ENCODE measurements at regions not wholly inside any gene's neighbourhood (a gene's known extent, or its start where the extent isn't known, plus 50 kb on each side); places are given as distances from the start of the nearest gene placed in this dataset.
A peak's percentile ranks its signal among the peaks of the same experiment; 100 is the strongest.

GRCh38 chr2:173749315-173749714 is 215.9 kb downstream of the SP3 start:
- Histone ChIP-seq H3K27me3 (ENCODE audit: insufficient read depth, low read length, poor library complexity, severe bottlenecking) (no peaks in the 10 kb centered on the region), H3K4me1 (ENCODE audit: insufficient read depth, low read length, poor library complexity, severe bottlenecking) (no peaks in the 10 kb centered on the region), H2AFZ (ENCODE audit: low read length) (no peak overlapping the region), H3K9me2 (replicated peaks; ENCODE audit: low read depth, low read length) (no peaks in the 10 kb centered on the region), H3K9me3 (ENCODE audit: insufficient read depth, low read depth, low read length) (no peaks in the 10 kb centered on the region), H3K36me3 (ENCODE audit: insufficient read depth, low read length) (no peaks in the 10 kb centered on the region), H3F3A (ENCODE audit: low read depth) (no peaks in the 10 kb centered on the region), H3K4me3 (ENCODE audit: low read length, poor library complexity, severe bottlenecking) (no peak overlapping the region), H3K9ac (ENCODE audit: low read depth, low read length, poor library complexity, severe bottlenecking) (no peak overlapping the region), H4K20me1 (ENCODE audit: insufficient read depth, low read length, poor library complexity, severe bottlenecking) (no peaks in the 10 kb centered on the region), H3K4me2 (ENCODE audit: low read depth, low read length, poor library complexity, severe bottlenecking) (no peak overlapping the region), H3K79me2 (ENCODE audit: insufficient read depth, low read length) (no peaks in the 10 kb centered on the region)
- TF ChIP-seq EZH2phosphoT487 (IDR thresholded peaks at IDR 0.05; ENCODE audit: borderline replicate concordance) = no peak
- TF ChIP-seq, protein P1, sequence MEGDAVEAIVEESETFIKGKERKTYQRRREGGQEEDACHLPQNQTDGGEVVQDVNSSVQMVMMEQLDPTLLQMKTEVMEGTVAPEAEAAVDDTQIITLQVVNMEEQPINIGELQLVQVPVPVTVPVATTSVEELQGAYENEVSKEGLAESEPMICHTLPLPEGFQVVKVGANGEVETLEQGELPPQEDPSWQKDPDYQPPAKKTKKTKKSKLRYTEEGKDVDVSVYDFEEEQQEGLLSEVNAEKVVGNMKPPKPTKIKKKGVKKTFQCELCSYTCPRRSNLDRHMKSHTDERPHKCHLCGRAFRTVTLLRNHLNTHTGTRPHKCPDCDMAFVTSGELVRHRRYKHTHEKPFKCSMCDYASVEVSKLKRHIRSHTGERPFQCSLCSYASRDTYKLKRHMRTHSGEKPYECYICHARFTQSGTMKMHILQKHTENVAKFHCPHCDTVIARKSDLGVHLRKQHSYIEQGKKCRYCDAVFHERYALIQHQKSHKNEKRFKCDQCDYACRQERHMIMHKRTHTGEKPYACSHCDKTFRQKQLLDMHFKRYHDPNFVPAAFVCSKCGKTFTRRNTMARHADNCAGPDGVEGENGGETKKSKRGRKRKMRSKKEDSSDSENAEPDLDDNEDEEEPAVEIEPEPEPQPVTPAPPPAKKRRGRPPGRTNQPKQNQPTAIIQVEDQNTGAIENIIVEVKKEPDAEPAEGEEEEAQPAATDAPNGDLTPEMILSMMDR (conservative IDR thresholded peaks at IDR 0.05; ENCODE audit: low read length) = peak; percentile 34; the same call in 1 of the 2 replicates

DNA sequence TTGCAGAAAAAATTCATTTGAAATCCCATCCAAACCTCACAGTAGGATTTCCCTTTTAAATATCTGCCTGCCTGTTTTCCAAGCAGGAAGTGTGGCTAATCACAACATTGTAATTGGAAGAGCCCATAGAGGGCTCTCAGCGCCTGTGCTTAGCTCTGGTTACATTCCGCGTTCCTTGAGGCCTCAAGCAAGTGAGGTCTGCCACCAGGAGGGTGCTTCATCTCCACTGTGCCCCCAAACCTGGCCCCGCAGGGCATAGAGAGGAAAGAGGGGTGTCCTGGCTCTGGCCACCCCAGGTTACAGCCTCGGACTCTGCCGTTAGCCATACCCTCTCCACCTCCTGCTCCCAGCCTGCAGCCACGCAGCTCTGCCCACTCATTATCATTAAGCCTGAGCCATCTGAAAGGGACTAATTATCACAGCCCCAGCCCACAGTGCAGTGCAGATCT is 214.8 kb downstream of the SP3 start:
- H4K20me1 ChIP-seq (ENCODE audit: insufficient read depth, low read length, poor library complexity, severe bottlenecking) = no peaks in the 10 kb centered on the region
- H3K4me2 ChIP-seq (ENCODE audit: low read depth, low read length, poor library complexity, severe bottlenecking) = no peak overlapping the region
- H2AFZ ChIP-seq (ENCODE audit: low read length) = peak overlapping the region; percentile 42; the same call in 1 of the 2 replicates
- H3K9me2 ChIP-seq (replicated peaks; ENCODE audit: low read depth, low read length) = no peaks in the 10 kb centered on the region
- no peaks in the 10 kb centered on the region for H3K27me3 ChIP-seq (ENCODE audit: insufficient read depth, low read length, poor library complexity, severe bottlenecking)
- H3K4me3 ChIP-seq (ENCODE audit: low read length, poor library complexity, severe bottlenecking) = no peak overlapping the region
- no peaks in the 10 kb centered on the region for H3K79me2 ChIP-seq (ENCODE audit: insufficient read depth, low read length)
- H3K9me3 ChIP-seq (ENCODE audit: insufficient read depth, low read depth, low read length) = no peaks in the 10 kb centered on the region
- H3K4me1 ChIP-seq (ENCODE audit: insufficient read depth, low read length, poor library complexity, severe bottlenecking) = no peaks in the 10 kb centered on the region
- no peak for TF ChIP-seq EZH2phosphoT487 (IDR thresholded peaks at IDR 0.05; ENCODE audit: borderline replicate concordance)
- TF ChIP-seq, protein P1 (conservative IDR thresholded peaks at IDR 0.05; ENCODE audit: low read length) = no peak
- H3K36me3 ChIP-seq (ENCODE audit: insufficient read depth, low read length) = no peaks in the 10 kb centered on the region
- H3F3A ChIP-seq (ENCODE audit: low read depth) = no peaks in the 10 kb centered on the region
- no peak overlapping the region for H3K9ac ChIP-seq (ENCODE audit: low read depth, low read length, poor library complexity, severe bottlenecking)

DNA sequence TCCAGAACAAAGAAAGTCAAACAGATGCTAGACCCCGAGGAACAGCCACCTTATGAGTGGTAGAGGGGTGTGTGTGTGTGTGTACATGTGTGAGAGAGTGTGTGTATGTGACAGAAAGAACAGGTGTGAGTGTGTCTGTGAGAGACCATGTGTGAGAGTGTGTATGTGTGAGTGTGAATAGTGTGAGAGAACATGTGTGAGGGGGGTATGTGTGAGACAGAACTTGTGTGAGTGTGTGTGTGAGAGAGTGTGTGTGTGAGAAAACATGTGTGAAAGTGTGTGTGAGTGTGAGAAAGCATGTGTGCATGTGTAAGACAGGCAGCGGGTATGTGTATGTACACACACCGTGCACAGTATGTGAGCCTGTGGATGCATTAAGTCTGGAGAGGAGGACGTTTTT is 214.3 kb downstream of the SP3 start:
- Histone ChIP-seq H3K4me2 (ENCODE audit: low read depth, low read length, poor library complexity, severe bottlenecking) (no peak overlapping the region), H3K9me2 (replicated peaks; ENCODE audit: low read depth, low read length) (no peaks in the 10 kb centered on the region), H4K20me1 (ENCODE audit: insufficient read depth, low read length, poor library complexity, severe bottlenecking) (no peaks in the 10 kb centered on the region), H3K4me3 (ENCODE audit: low read length, poor library complexity, severe bottlenecking) (no peak overlapping the region), H3K27me3 (ENCODE audit: insufficient read depth, low read length, poor library complexity, severe bottlenecking) (no peaks in the 10 kb centered on the region), H3F3A (ENCODE audit: low read depth) (no peaks in the 10 kb centered on the region), H3K36me3 (ENCODE audit: insufficient read depth, low read length) (no peaks in the 10 kb centered on the region), H3K9ac (ENCODE audit: low read depth, low read length, poor library complexity, severe bottlenecking) (no peak overlapping the region), H2AFZ (ENCODE audit: low read length) (peak overlapping the region; percentile 42; the same call in 1 of the 2 replicates), H3K79me2 (ENCODE audit: insufficient read depth, low read length) (no peaks in the 10 kb centered on the region), H3K4me1 (ENCODE audit: insufficient read depth, low read length, poor library complexity, severe bottlenecking) (no peaks in the 10 kb centered on the region), H3K9me3 (ENCODE audit: insufficient read depth, low read depth, low read length) (no peaks in the 10 kb centered on the region)
- TF ChIP-seq, protein P1 (conservative IDR thresholded peaks at IDR 0.05; ENCODE audit: low read length) = no peak
- TF ChIP-seq EZH2phosphoT487 (IDR thresholded peaks at IDR 0.05; ENCODE audit: borderline replicate concordance) = no peak
